ENCODE measurements at regions not wholly inside any gene's neighbourhood (a gene's known extent, or its start where the extent isn't known, plus 50 kb on each side); places are given as distances from the start of the nearest gene placed in this dataset.

DNA sequence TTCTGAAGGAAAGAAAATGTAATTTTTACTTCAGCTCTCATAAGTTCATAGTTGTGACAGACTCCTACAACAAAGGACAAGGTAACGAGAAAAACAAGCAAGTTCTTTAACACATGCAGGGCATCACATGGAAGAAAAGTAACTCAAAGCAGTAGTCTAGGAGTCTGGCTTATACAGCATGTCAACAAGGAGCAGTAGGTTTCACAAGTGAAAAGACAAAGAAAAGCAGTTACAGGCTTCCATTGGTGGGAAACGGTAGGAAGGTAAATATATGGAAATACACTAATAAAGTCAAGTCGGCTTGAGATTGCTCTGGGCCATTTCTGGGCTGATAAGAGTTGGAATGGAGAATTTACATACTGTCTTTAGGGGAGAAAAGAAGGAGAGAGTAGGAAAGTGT lies 228.4 kb upstream of the ZFP42 start:
- no peak overlapping the region for H3K4me3 ChIP-seq (ENCODE audit: insufficient read depth, low read length)
- no peaks in the 10 kb centered on the region for H3K4me1 ChIP-seq (ENCODE audit: insufficient read depth, low read length)
- no peaks in the 10 kb centered on the region for H4K20me1 ChIP-seq (ENCODE audit: insufficient read depth, low read length)
- no peaks in the 10 kb centered on the region for H3K36me3 ChIP-seq (ENCODE audit: insufficient read depth, low read length)
- no peak overlapping the region for H3K27ac ChIP-seq (ENCODE audit: low read depth, low read length)
- DNase-seq (ENCODE audit: insufficient read length, low spot score, missing footprints), result peak; percentile 52
- no peaks in the 10 kb centered on the region for H3K9me3 ChIP-seq (ENCODE audit: low read depth, low read length)
- no peaks in the 10 kb centered on the region for H3K27me3 ChIP-seq (ENCODE audit: insufficient read depth, low read length)
- H3K79me2 ChIP-seq (ENCODE audit: insufficient read depth, low read length), result no peaks in the 10 kb centered on the region
- TF ChIP-seq, protein P1, sequence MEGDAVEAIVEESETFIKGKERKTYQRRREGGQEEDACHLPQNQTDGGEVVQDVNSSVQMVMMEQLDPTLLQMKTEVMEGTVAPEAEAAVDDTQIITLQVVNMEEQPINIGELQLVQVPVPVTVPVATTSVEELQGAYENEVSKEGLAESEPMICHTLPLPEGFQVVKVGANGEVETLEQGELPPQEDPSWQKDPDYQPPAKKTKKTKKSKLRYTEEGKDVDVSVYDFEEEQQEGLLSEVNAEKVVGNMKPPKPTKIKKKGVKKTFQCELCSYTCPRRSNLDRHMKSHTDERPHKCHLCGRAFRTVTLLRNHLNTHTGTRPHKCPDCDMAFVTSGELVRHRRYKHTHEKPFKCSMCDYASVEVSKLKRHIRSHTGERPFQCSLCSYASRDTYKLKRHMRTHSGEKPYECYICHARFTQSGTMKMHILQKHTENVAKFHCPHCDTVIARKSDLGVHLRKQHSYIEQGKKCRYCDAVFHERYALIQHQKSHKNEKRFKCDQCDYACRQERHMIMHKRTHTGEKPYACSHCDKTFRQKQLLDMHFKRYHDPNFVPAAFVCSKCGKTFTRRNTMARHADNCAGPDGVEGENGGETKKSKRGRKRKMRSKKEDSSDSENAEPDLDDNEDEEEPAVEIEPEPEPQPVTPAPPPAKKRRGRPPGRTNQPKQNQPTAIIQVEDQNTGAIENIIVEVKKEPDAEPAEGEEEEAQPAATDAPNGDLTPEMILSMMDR (IDR thresholded peaks at IDR 0.05; ENCODE audit: extremely low read depth, low read depth, low read length), result no peak
- H2AFZ ChIP-seq (ENCODE audit: low read length), result no peak overlapping the region
- H3K4me2 ChIP-seq (ENCODE audit: insufficient read depth, low read length), result no peak overlapping the region

DNA sequence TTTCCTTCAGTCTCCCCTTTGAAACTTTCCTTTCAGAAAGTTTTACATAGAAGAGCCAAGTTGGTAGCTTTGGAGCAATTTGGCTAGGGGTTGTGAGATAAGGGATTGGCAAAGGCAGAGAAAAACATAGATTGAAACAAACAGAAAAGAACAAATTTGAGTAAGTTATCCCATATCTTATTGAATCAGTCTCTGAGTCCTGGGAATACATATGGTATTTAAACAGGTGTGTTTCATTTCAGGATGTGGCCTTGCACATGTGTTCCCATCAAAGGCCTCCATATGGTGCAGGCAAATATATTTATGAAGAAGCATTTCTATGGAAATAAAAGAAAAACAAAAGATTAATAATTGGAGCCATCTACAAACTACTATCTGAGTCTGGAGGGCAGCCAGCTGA lies 227.9 kb upstream of the ZFP42 start:
- no peak overlapping the region for H3K27ac ChIP-seq (ENCODE audit: low read depth, low read length)
- H3K4me2 ChIP-seq (ENCODE audit: insufficient read depth, low read length), result no peak overlapping the region
- no peaks in the 10 kb centered on the region for H3K9me3 ChIP-seq (ENCODE audit: low read depth, low read length)
- no peaks in the 10 kb centered on the region for H3K27me3 ChIP-seq (ENCODE audit: insufficient read depth, low read length)
- no peaks in the 10 kb centered on the region for H3K36me3 ChIP-seq (ENCODE audit: insufficient read depth, low read length)
- H4K20me1 ChIP-seq (ENCODE audit: insufficient read depth, low read length), result no peaks in the 10 kb centered on the region
- no peak overlapping the region for H3K4me3 ChIP-seq (ENCODE audit: insufficient read depth, low read length)
- no peaks in the 10 kb centered on the region for H3K4me1 ChIP-seq (ENCODE audit: insufficient read depth, low read length)
- H3K79me2 ChIP-seq (ENCODE audit: insufficient read depth, low read length), result no peaks in the 10 kb centered on the region
- no peak overlapping the region for H2AFZ ChIP-seq (ENCODE audit: low read length)
- DNase-seq (ENCODE audit: insufficient read length, low spot score, missing footprints), result peak; percentile 66
- TF ChIP-seq, protein P1 (IDR thresholded peaks at IDR 0.05; ENCODE audit: extremely low read depth, low read depth, low read length), result no peak

DNA sequence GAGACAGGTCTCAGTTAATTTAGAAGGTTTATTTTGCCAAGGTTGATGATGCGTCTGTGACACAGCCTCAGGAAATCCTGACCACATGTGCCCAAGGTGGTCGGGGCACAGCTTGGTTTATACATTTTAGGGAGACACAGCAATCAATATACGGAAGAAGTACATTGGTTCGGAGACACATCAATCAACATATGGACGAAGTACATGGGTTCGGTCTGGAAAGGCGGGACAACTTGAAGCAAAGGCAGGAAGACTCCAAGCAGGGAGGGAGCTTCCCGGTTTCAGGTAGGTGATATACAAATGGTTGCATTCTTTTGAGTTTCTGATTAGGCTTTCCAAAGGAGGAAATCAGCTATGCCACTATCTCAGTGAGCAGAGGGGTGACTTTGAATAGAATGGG lies 225.2 kb upstream of the ZFP42 start:
- DNase-seq (ENCODE audit: insufficient read length, low spot score, missing footprints), result no peak
- Histone ChIP-seq H3K27ac (ENCODE audit: low read depth, low read length) (no peak overlapping the region), H3K79me2 (ENCODE audit: insufficient read depth, low read length) (no peaks in the 10 kb centered on the region), H3K9me3 (ENCODE audit: low read depth, low read length) (no peaks in the 10 kb centered on the region), H3K4me2 (ENCODE audit: insufficient read depth, low read length) (no peak overlapping the region), H3K36me3 (ENCODE audit: insufficient read depth, low read length) (no peaks in the 10 kb centered on the region), H3K4me3 (ENCODE audit: insufficient read depth, low read length) (no peak overlapping the region), H4K20me1 (ENCODE audit: insufficient read depth, low read length) (no peaks in the 10 kb centered on the region), H3K27me3 (ENCODE audit: insufficient read depth, low read length) (no peaks in the 10 kb centered on the region), H3K4me1 (ENCODE audit: insufficient read depth, low read length) (no peaks in the 10 kb centered on the region), H2AFZ (ENCODE audit: low read length) (no peak overlapping the region)
- TF ChIP-seq, protein P1 (IDR thresholded peaks at IDR 0.05; ENCODE audit: extremely low read depth, low read depth, low read length), result no peak

DNA sequence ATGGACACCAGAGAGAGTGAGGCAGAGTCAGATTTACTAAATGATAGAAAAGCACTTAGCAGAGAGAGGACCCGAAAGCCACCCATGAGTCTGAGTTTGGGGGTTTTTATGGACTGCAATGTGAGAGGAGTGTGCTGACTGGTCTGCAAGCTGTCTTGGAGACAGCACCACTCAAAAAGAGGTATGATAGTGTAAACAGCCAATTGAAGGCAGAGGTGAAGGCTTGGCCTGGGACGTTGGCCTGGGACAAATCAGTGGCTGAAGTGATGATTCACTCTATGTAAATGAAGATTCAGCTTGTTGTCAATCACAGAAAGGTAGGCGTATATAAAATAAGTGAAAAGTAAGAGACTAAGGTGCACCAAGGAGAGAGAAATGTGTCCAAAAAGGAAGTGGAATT lies 217.6 kb upstream of the ZFP42 start:
- Histone ChIP-seq H3K27ac (ENCODE audit: low read depth, low read length) (no peak overlapping the region), H4K20me1 (ENCODE audit: insufficient read depth, low read length) (no peaks in the 10 kb centered on the region), H3K9me3 (ENCODE audit: low read depth, low read length) (no peaks in the 10 kb centered on the region), H3K4me3 (ENCODE audit: insufficient read depth, low read length) (no peak overlapping the region), H3K4me1 (ENCODE audit: insufficient read depth, low read length) (no peaks in the 10 kb centered on the region), H3K4me2 (ENCODE audit: insufficient read depth, low read length) (no peak overlapping the region), H3K36me3 (ENCODE audit: insufficient read depth, low read length) (no peaks in the 10 kb centered on the region), H3K27me3 (ENCODE audit: insufficient read depth, low read length) (no peaks in the 10 kb centered on the region), H2AFZ (ENCODE audit: low read length) (no peak overlapping the region), H3K79me2 (ENCODE audit: insufficient read depth, low read length) (no peaks in the 10 kb centered on the region)
- TF ChIP-seq, protein P1 (IDR thresholded peaks at IDR 0.05; ENCODE audit: extremely low read depth, low read depth, low read length), result no peak
- no peak for DNase-seq (ENCODE audit: insufficient read length, low spot score, missing footprints)
